Hippocampal formation (tissue), 2 donors: ENCODE measurements at regions not wholly inside any gene's neighbourhood (a gene's known extent, or its start where the extent isn't known, plus 50 kb on each side); places are given as distances from the start of the nearest gene placed in this dataset.
"Not testable (repeated sequence)": the region's sequence is repeated elsewhere in the genome, so short reads cannot be mapped to it uniquely, and the experiment has no call there.

Experiments used
- DNase-seq, 2 donors: peaks; one replicate each; lab custom pipeline; 2025; lab: John Stamatoyannopoulos, UW

DNA sequence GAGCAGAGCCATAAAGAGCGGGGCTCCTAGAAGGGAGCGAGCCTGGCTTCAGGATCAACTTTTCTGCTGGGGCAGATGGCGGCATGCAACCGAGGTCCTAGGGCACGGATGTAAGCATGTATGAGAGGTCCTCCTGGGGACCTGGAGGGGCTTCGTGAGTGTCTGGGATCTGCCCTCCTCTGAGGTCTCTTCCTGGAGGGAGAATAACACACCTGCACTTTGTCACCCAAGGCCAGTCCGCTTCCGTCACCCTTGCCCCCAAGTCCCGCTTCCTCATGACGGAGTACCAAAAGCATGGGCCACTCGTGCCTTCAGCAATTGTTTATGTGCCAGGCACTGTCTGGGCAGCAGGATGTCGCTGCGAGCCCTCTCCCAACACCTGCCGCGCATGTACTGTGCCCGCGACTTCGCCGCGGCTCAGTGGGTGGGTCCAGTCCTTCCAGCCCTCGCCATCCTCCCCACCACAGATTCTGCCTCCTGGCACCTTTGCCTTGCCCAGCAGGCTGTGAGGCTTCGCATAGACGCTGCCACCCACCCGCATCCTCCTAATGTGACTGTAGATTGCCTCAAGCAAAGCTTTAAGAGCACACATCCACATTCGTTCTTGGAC, 60.0 kb upstream of the TMPRSS2 start:
- DNase-seq, result no peak

DNA sequence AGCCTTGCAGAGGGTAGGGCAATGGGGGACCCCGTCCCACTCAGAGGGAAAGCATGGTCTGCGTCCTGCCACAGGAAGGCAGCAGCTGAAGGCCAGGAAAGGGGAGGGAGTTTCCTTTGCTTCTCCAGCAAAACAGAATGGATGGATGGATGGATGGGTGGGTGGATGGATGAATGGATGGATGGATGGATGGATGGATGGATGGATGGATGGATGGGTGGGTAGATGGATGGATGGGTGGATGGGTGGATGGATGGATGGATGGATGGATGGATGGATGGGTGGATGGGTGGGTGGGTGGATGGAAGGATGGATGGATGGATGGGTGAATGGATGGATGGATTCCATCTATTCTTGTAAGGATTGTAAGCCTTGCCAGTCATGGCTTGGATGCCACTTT, 59.3 kb upstream of the TMPRSS2 start:
- DNase-seq, result not testable (repeated sequence)

- no peak for DNase-seq
Measured at GRCh38 chr21:41566500-41567014, 58.6 kb upstream of the TMPRSS2 start.

- no peak for DNase-seq
Measured at GRCh38 chr21:41565550-41565949, 57.6 kb upstream of the TMPRSS2 start.

DNA sequence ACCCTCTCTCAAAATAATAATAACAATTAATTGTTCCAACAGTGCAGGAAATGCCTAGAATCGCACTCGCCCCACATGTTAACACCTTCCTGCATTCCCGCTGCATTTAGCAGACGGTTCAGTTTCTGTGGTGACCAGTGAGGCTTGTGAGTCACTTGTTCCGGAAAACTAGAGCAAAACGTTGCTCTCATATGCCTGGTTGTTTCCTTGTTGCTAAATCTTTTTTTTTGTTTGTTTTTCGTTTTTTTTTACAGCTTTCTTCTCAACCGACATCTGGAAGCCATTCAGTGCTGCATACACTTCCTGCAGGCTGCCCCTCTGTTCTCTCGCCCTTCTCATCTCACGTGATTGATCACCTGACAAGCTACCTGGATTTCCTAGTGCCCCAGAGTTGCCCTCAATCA, 56.9 kb upstream of the TMPRSS2 start:
- DNase-seq, result no peak

DNA sequence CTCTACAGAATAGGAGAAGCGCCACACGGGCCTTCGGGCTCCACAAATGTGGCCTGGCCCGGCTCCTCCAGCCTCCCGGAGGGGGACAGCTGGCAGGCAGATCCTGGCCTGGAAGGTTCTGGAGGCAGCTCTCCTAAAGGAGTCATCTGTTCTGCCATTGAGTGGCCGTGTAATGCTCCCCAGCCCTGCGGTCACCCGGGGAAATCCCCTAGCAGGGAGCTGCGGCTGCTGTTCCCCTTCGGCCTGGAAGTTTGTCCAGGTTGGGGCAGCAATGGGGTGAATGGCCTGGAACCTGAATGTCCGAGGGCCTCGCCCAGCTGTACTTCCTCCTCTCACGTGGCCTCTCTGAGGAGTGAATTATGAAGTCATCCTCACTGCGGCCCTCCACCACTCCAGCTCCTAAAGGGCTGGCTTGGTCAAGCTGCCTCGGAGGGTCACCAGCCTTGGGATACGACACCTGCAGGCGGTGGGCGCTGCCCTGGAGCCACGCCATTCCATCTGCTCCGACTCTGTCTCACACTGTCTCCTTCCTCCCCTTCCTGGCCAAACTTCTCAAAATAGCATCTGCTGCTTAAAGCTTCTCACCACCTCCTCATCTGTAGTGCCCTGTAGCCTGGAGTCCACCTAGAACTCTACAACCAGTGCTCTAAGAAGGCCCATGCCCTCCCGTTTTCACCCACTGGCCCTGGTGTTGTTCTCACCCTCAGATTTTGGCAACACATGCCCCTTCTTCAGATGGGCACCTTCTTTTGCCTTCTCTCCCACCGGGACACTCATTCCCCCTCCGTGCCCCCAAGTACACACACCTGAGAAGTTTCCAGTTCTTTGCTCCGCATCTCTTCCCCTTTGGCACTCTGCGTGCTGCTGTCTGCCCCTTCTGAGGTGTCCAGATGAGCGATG, 54.4 kb upstream of the TMPRSS2 start:
- DNase-seq, result no peak

DNA sequence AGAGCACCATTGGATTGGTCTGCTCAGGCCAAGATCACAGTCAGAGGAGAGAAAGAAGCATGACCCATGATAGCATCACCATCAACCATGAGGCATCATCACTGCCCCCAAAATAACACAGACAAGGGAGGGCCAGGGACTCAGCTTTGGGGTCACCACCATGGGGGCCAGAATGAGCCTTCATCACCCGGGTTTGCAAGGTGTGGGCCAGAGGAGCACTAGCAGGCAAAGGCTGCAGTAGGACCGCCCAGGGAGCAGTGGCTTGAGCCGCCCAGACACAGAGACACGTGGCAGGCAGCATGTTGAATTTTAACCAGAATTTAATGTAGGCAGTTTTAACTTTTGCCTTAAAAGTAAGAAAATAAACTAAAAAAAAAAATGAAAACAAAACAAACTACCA, 53.7 kb upstream of the TMPRSS2 start:
- no peak for DNase-seq

GRCh38 chr21:41560661-41561158, 52.8 kb upstream of the TMPRSS2 start:
- DNase-seq, result no peak

DNA sequence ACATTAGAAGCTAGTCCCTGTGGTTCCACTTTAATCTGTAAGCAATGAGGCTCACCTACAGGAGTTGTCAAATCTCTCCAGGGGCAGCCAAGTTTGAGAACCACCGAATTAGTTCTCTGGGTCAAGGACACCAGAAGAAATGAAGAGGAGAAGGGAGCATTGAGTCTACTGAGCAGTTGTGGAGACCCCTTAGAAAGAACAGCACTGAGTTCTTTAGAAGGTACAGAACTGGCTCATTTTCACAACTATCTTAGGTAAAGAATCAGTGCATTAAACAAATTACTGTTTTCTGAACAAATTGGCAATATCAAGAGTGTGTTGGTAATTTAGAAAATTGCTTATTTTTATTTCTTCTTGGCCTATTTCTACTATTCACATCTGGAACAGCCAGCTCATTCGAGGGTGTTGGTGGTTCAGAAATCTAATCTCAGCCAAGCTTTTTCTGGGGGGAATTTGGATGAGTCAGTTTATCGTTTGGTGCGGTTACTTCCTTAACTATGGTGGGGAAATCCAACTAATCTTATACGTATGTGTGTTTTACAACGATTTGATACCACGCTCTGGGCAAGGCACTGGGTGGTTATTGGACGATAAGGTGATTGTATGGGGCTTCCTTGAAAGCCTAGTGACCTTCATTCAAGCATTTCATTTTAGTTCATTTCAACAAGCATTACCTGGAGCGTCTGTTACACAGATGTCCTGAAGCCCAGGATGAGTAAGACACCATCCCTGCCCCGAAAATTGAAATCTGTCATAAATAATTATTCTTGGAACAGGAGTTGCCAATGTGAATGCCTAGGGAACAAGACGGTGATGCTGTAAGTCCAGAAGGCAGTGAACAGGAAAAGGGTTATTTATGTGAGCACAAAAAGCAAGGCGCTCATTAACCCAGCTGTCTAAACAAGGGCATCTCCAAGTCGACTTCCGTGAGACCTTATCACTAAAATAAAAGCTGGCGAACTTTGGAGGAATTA, 52.0 kb upstream of the TMPRSS2 start:
- DNase-seq, result no peak

DNA sequence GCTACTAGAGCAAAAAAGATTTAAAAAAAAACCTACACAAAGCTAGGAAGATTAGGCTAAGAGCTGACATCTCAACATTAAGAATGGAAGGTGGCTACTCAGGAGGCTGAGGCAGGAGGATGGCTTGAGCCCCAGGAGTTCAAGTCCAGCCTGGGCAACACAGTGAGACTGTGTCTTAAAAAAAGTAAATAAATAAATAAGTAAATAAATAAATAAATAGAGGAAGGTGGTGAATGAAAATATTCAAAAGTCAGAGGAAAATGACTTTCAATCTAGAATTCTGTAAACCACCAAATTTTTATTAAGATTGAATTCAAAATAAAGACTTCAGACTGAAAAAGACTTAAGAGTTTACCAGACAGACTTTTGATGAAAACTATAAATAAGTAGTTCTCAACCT, 50.9 kb upstream of the TMPRSS2 start:
- DNase-seq, result no peak

- no peak for DNase-seq
Measured at GRCh38 chr21:41557884-41558283, 49.9 kb upstream of the TMPRSS2 start.
